SK-N-SH treated with all-trans-retinoic acid at 6 μM for 48 hours (cell line): ENCODE measurements at regions not wholly inside any gene's neighbourhood (a gene's known extent, or its start where the extent isn't known, plus 50 kb on each side); places are given as distances from the start of the nearest gene placed in this dataset.

Experiments used
- BACH2 ChIP-seq: fragments of 250-450 bp; sonication (Bioruptor Pico); IDR thresholded peaks from 2 replicates; pipeline ENCODE4 v1.9.0; 2021; ENCODE audit warnings: mild to moderate bottlenecking, borderline replicate concordance
- CSDC2 ChIP-seq: fragments of 250-450 bp; sonication (Bioruptor Pico); IDR thresholded peaks from 2 replicates; pipeline ENCODE4 v1.5.0; 2020; ENCODE audit warnings: mild to moderate bottlenecking, moderate library complexity
- ESRRG ChIP-seq: fragments of 250-450 bp; sonication (Bioruptor Pico); IDR thresholded peaks from 2 replicates; pipeline ENCODE4 v1.6.1; 2021; ENCODE audit warnings: mild to moderate bottlenecking
- TCF4 ChIP-seq: fragments of 250-450 bp; sonication (Bioruptor Pico); IDR thresholded peaks from 2 replicates; pipeline ENCODE4 v1.8.0; 2021; ENCODE audit warnings: mild to moderate bottlenecking, moderate library complexity, borderline replicate concordance
- ZFP3 ChIP-seq: fragments of 250-450 bp; sonication (Bioruptor Pico); IDR thresholded peaks from 2 replicates; pipeline ENCODE4 v1.5.0; 2020; ENCODE audit warnings: mild to moderate bottlenecking, moderate library complexity
- ZFP30 ChIP-seq: fragments of 450-650 bp; formaldehyde crosslinking; IDR thresholded peaks from 2 replicates; pipeline ENCODE4 v1.5.0; 2022; ENCODE audit warnings: mild to moderate bottlenecking, moderate library complexity
- ZNF565 ChIP-seq: fragments of 450-650 bp; formaldehyde crosslinking; conservative IDR thresholded peaks from 2 replicates; pipeline ENCODE4 v1.5.0; 2020; ENCODE audit warnings: low read depth, mild to moderate bottlenecking, moderate library complexity
- TF ChIP-seq, protein P1 (sequence below): fragments of 250-450 bp; sonication (Bioruptor Pico); IDR thresholded peaks from 2 replicates; pipeline ENCODE4 v1.8.0; 2021; ENCODE audit warnings: low read depth, mild to moderate bottlenecking, moderate library complexity, borderline replicate concordance
- TF ChIP-seq, protein P2 (sequence below): fragments of 250-450 bp; sonication (Bioruptor Pico); IDR thresholded peaks from 2 replicates; pipeline ENCODE4 v1.8.0; 2020; ENCODE audit warnings: mild to moderate bottlenecking, moderate library complexity, borderline replicate concordance
- TF ChIP-seq, protein P3 (sequence below): fragments of 250-450 bp; sonication (Bioruptor Pico); IDR thresholded peaks from 2 replicates; pipeline ENCODE4 v1.5.1; 2021; ENCODE audit warnings: mild to moderate bottlenecking, moderate library complexity

DNA sequence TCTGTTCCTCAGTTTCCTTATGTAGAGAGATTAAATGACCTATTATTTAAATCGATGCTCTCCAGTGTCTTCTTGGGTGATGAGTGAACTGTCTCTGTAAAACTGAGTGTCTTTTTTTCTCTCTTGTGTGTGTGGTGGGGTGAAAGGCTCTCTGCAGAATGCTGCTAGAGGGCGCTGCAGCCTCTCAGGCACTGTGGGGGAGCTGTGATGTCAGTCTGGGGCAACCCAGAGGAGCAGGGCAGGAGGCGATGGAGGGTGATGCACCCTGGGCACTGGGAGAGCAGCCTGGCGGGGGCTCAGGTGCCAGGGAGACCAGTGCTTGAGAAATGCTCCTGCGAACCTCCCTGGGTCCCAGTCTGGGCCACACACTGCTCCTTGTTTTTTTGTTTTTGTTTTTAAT is 110.1 kb upstream of the POM121L12 start:
- TF ChIP-seq, protein P1, sequence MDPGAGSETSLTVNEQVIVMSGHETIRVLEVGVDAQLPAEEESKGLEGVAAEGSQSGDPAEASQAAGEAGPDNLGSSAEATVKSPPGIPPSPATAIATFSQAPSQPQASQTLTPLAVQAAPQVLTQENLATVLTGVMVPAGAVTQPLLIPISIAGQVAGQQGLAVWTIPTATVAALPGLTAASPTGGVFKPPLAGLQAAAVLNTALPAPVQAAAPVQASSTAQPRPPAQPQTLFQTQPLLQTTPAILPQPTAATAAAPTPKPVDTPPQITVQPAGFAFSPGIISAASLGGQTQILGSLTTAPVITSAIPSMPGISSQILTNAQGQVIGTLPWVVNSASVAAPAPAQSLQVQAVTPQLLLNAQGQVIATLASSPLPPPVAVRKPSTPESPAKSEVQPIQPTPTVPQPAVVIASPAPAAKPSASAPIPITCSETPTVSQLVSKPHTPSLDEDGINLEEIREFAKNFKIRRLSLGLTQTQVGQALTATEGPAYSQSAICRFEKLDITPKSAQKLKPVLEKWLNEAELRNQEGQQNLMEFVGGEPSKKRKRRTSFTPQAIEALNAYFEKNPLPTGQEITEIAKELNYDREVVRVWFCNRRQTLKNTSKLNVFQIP (CRISPR knock-in tag) = no peak
- TF ChIP-seq CSDC2 = no peak
- TF ChIP-seq, protein P2, sequence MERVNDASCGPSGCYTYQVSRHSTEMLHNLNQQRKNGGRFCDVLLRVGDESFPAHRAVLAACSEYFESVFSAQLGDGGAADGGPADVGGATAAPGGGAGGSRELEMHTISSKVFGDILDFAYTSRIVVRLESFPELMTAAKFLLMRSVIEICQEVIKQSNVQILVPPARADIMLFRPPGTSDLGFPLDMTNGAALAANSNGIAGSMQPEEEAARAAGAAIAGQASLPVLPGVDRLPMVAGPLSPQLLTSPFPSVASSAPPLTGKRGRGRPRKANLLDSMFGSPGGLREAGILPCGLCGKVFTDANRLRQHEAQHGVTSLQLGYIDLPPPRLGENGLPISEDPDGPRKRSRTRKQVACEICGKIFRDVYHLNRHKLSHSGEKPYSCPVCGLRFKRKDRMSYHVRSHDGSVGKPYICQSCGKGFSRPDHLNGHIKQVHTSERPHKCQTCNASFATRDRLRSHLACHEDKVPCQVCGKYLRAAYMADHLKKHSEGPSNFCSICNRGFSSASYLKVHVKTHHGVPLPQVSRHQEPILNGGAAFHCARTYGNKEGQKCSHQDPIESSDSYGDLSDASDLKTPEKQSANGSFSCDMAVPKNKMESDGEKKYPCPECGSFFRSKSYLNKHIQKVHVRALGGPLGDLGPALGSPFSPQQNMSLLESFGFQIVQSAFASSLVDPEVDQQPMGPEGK (CRISPR knock-in tag) = no peak
- TF ChIP-seq ESRRG (CRISPR knock-in tag) = no peak
- no peak for TF ChIP-seq ZFP3 (CRISPR knock-in tag)
- no peak for TF ChIP-seq TCF4 (CRISPR knock-in tag)
- TF ChIP-seq ZNF565 (CRISPR knock-in tag) = no peak
- TF ChIP-seq, protein P3, sequence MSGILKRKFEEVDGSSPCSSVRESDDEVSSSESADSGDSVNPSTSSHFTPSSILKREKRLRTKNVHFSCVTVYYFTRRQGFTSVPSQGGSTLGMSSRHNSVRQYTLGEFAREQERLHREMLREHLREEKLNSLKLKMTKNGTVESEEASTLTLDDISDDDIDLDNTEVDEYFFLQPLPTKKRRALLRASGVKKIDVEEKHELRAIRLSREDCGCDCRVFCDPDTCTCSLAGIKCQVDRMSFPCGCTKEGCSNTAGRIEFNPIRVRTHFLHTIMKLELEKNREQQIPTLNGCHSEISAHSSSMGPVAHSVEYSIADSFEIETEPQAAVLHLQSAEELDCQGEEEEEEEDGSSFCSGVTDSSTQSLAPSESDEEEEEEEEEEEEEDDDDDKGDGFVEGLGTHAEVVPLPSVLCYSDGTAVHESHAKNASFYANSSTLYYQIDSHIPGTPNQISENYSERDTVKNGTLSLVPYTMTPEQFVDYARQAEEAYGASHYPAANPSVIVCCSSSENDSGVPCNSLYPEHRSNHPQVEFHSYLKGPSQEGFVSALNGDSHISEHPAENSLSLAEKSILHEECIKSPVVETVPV (CRISPR knock-in tag) = no peak
- no peak for TF ChIP-seq BACH2 (CRISPR knock-in tag)
- no peak for TF ChIP-seq ZFP30 (CRISPR knock-in tag)
